ENCODE measurements at regions not wholly inside any gene's neighbourhood (a gene's known extent, or its start where the extent isn't known, plus 50 kb on each side); places are given as distances from the start of the nearest gene placed in this dataset.

GRCh38 chr18:22868831-22869230, 64.3 kb upstream of the RBBP8 start:
- no peak for TF ChIP-seq CTCF (IDR thresholded peaks at IDR 0.05)
- no peak for TF ChIP-seq POLR2A (IDR thresholded peaks at IDR 0.05)

All from Peyer's patch (tissue), 4 donors.